ENCODE measurements at regions not wholly inside any gene's neighbourhood (a gene's known extent, or its start where the extent isn't known, plus 50 kb on each side); places are given as distances from the start of the nearest gene placed in this dataset.

DNA sequence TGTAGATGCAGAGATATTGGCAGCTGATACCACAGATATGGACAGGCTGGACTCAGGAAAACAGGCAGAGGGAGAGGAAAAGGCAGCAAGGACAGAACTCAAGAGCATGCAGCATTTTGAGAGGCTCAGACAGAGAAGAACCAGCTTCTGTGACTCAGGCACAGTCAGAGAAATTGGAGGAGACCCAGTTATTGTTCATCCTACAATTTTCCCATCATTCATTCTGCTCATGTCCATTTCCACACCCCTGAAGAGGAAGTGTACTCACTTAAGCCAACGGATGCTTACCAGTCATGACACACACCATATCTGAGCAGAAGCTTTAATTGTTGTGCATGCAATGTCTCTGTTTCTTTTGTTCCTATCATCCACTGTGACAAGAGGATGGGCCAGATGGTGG lies 359.8 kb upstream of the HTR2A start:
- intact Hi-C loops (cut with micrococcal nuclease) (no loop called here), dilution Hi-C loops (cut with MboI; ENCODE audit: extremely low pct_ligation_motif_present, low sequenced_read_pairs) (no loop called here)
- no TSS peak for BruUV-seq (replicated peaks)
- H3K9me1 ChIP-seq (replicated peaks; ENCODE audit: control insufficient read depth, extremely low read depth, insufficient read depth, low read length) = no peaks in the 10 kb centered on the region
- POLR2A ChIA-PET = no interaction called here
- H3K4me1 ChIP-seq (ENCODE audit: control insufficient read depth, extremely low read depth, insufficient read depth, low read length) = no peaks in the 10 kb centered on the region
- CTCF ChIA-PET = no interaction called here
- peaks cover 5% of the 10 kb centered on the region for H3K9me3 ChIP-seq (replicated peaks; ENCODE audit: control insufficient read depth, insufficient read depth, low read length)
- H2AFZ ChIP-seq (ENCODE audit: low read depth, low read length) = no peak overlapping the region
- no peak overlapping the region for H3K4me3 ChIP-seq (replicated peaks in 1 of 3; ENCODE audit: insufficient read depth in 1 of 3, low read depth in 1 of 3, low read length in 3 of 3)
- H3K4me2 ChIP-seq (ENCODE audit: insufficient read depth, low read length) = no peak overlapping the region
- no peaks in the 10 kb centered on the region for H3K79me2 ChIP-seq (ENCODE audit: control insufficient read depth, insufficient read depth, low read length)
- no peak overlapping the region for H3K9ac ChIP-seq (replicated peaks; ENCODE audit: extremely low read depth, insufficient read depth, low read length)
- FAIRE-seq = no peak
- no peaks in the 10 kb centered on the region for H4K20me1 ChIP-seq (replicated peaks; ENCODE audit: control insufficient read depth, extremely low read depth, insufficient read depth, low read length)
- DNase-seq (ENCODE audit: low read depth, low spot score) = no peak
- no peaks in the 10 kb centered on the region for H3K36me3 ChIP-seq (ENCODE audit: control insufficient read depth in 2 of 2, extremely low read depth in 1 of 2, insufficient read depth in 2 of 2, low read length in 2 of 2)
- no peak for TF ChIP-seq GATA2 (IDR thresholded peaks at IDR 0.05; ENCODE audit: insufficient read depth, insufficient read length, low read depth, low read length)
- TF ChIP-seq POLR2A (IDR thresholded peaks at IDR 0.05; ENCODE audit: low read depth, low read length) = no peak
- TF ChIP-seq, protein P1, sequence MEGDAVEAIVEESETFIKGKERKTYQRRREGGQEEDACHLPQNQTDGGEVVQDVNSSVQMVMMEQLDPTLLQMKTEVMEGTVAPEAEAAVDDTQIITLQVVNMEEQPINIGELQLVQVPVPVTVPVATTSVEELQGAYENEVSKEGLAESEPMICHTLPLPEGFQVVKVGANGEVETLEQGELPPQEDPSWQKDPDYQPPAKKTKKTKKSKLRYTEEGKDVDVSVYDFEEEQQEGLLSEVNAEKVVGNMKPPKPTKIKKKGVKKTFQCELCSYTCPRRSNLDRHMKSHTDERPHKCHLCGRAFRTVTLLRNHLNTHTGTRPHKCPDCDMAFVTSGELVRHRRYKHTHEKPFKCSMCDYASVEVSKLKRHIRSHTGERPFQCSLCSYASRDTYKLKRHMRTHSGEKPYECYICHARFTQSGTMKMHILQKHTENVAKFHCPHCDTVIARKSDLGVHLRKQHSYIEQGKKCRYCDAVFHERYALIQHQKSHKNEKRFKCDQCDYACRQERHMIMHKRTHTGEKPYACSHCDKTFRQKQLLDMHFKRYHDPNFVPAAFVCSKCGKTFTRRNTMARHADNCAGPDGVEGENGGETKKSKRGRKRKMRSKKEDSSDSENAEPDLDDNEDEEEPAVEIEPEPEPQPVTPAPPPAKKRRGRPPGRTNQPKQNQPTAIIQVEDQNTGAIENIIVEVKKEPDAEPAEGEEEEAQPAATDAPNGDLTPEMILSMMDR (IDR thresholded peaks at IDR 0.05; ENCODE audit: extremely low read depth in 1 of 2, insufficient read depth in 1 of 2, low read depth in 1 of 2, low read length in 2 of 2) = no peak
- TF ChIP-seq EZH2 (IDR thresholded peaks at IDR 0.05; ENCODE audit: borderline replicate concordance, low read depth, low read length, severe bottlenecking) = no peak
- TF ChIP-seq, protein P2, sequence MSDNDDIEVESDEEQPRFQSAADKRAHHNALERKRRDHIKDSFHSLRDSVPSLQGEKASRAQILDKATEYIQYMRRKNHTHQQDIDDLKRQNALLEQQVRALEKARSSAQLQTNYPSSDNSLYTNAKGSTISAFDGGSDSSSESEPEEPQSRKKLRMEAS (IDR thresholded peaks at IDR 0.05; ENCODE audit: insufficient read depth, insufficient read length) = no peak
- H3K27ac ChIP-seq (ENCODE audit: insufficient read depth, low read depth, low read length) = no peak overlapping the region
- H3K27me3 ChIP-seq (ENCODE audit: control insufficient read depth in 2 of 2, insufficient read depth in 2 of 2, low read length in 2 of 2) = no peaks in the 10 kb centered on the region

DNA sequence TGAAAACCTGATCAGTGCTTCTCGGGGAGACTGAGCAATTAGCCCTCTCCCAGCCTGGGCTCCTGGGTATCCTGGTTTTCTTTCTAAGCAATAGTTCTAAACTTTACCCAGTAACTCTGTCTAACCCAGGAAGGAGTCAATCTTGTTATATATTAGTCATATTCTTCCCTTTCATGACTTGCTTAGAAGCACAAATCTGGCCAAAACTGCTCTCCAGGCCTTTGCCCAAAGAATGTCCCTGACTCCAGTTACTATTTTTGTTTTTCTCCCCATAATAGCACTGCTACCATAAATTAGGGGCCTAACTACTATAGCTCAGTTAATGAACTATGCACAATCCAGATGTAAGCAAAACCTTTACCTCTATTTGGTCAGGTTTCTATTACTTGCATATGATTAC lies 355.8 kb upstream of the HTR2A start:
- Histone ChIP-seq H3K4me1 (ENCODE audit: control insufficient read depth, extremely low read depth, insufficient read depth, low read length) (no peaks in the 10 kb centered on the region), H3K9me3 (replicated peaks; ENCODE audit: control insufficient read depth, insufficient read depth, low read length) (peaks cover 8% of the 10 kb centered on the region), H3K9ac (replicated peaks; ENCODE audit: extremely low read depth, insufficient read depth, low read length) (no peak overlapping the region), H3K9me1 (replicated peaks; ENCODE audit: control insufficient read depth, extremely low read depth, insufficient read depth, low read length) (no peaks in the 10 kb centered on the region), H3K4me3 (replicated peaks in 1 of 3; ENCODE audit: insufficient read depth in 1 of 3, low read depth in 1 of 3, low read length in 3 of 3) (no peak overlapping the region), H3K4me2 (ENCODE audit: insufficient read depth, low read length) (no peak overlapping the region), H3K79me2 (ENCODE audit: control insufficient read depth, insufficient read depth, low read length) (no peaks in the 10 kb centered on the region), H3K36me3 (ENCODE audit: control insufficient read depth in 2 of 2, extremely low read depth in 1 of 2, insufficient read depth in 2 of 2, low read length in 2 of 2) (no peaks in the 10 kb centered on the region), H4K20me1 (replicated peaks; ENCODE audit: control insufficient read depth, extremely low read depth, insufficient read depth, low read length) (no peaks in the 10 kb centered on the region), H3K27me3 (ENCODE audit: control insufficient read depth in 2 of 2, insufficient read depth in 2 of 2, low read length in 2 of 2) (no peaks in the 10 kb centered on the region), H2AFZ (ENCODE audit: low read depth, low read length) (no peak overlapping the region), H3K27ac (ENCODE audit: insufficient read depth, low read depth, low read length) (no peak overlapping the region)
- intact Hi-C loops (cut with micrococcal nuclease) (no loop called here), dilution Hi-C loops (cut with MboI; ENCODE audit: extremely low pct_ligation_motif_present, low sequenced_read_pairs) (no loop called here)
- ChIA-PET CTCF (no interaction called here), POLR2A (no interaction called here)
- no TSS peak for BruUV-seq (replicated peaks)
- FAIRE-seq (no peak), DNase-seq (ENCODE audit: low read depth, low spot score) (no peak)
- TF ChIP-seq GATA2 (IDR thresholded peaks at IDR 0.05; ENCODE audit: insufficient read depth, insufficient read length, low read depth, low read length) = no peak
- no peak for TF ChIP-seq JUN (IDR thresholded peaks at IDR 0.05; ENCODE audit: borderline replicate concordance, insufficient read depth, insufficient read length, low read depth)
- no peak for TF ChIP-seq MYC (IDR thresholded peaks at IDR 0.05; ENCODE audit: low read depth, low read length)
- TF ChIP-seq, protein P1 (IDR thresholded peaks at IDR 0.05; ENCODE audit: extremely low read depth in 1 of 2, insufficient read depth in 1 of 2, low read depth in 1 of 2, low read length in 2 of 2) = no peak
- TF ChIP-seq POLR2A (IDR thresholded peaks at IDR 0.05; ENCODE audit: low read depth, low read length) = no peak
- TF ChIP-seq, protein P2 (IDR thresholded peaks at IDR 0.05; ENCODE audit: insufficient read depth, insufficient read length) = no peak
